Esophagus mucosa (tissue), 1 donor: ENCODE measurements at regions not wholly inside any gene's neighbourhood (a gene's known extent, or its start where the extent isn't known, plus 50 kb on each side); places are given as distances from the start of the nearest gene placed in this dataset.
"Not testable (repeated sequence)": the region's sequence is repeated elsewhere in the genome, so short reads cannot be mapped to it uniquely, and the experiment has no call there.

Source experiments
- ATAC-seq: fragments of 200-7000 bp; cut with Tn5 transposase; one replicate; pipeline ENCODE4 v1.9.1; 2020
- donor health status: DM: yes; HTN: yes; CAD: no.

DNA sequence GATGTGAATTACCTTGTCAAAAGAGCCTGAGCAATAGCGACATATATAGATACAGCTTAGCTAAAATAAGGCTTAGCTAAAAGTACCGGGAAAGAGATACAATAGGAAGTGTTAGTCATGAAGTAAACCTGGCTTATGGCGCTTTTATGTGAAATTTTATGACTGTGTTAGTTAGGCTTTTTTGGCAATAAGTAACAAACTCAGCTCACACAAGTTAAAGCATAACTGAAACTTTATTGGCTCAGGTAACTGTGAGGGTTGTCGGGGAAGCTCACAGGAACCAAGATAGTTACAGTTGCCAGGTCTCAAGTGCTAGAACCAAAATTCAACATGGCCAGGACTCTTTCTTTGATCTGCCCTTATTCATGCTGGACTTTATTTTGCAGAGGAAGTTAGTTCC is 925.0 kb upstream of the GYPC start:
- no peak for ATAC-seq

DNA sequence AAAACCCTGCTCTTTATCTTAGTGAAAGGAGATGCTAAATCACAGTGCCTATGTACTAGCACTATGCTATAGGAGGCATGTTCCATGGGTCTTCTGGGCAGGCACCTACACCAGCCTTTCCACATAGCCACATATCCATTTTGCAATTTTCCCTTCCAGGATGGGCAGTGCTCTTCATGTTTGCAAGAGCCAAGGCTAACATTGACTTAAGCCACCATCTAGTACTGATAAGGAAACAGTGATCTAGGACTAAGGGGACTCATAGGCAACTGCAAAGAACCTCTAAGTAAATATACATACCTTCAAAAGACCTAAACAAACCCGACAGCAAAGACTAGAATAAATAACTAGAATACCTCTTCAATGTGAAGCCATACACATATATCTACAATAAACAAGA is 919.7 kb upstream of the GYPC start:
- no peak for ATAC-seq

DNA sequence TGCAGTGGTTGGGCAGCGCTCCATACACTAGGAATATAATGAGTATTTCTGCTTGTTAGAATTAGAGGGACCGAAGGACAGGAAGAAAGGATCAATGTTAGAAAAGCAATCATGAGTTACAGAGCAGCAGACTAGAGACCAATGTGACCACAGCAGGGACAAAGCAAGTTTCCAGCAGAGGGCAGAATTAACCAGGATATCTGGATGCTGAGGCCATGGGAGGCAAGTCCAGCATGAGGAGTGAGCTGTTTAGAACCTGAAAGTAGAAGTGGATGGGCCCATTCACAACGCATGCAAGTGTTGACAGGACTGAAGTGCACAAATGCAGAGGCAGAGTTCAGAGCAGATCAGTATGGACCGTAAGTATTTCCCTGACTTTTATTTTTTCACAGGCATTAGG is 910.4 kb upstream of the GYPC start:
- no peak for ATAC-seq

DNA sequence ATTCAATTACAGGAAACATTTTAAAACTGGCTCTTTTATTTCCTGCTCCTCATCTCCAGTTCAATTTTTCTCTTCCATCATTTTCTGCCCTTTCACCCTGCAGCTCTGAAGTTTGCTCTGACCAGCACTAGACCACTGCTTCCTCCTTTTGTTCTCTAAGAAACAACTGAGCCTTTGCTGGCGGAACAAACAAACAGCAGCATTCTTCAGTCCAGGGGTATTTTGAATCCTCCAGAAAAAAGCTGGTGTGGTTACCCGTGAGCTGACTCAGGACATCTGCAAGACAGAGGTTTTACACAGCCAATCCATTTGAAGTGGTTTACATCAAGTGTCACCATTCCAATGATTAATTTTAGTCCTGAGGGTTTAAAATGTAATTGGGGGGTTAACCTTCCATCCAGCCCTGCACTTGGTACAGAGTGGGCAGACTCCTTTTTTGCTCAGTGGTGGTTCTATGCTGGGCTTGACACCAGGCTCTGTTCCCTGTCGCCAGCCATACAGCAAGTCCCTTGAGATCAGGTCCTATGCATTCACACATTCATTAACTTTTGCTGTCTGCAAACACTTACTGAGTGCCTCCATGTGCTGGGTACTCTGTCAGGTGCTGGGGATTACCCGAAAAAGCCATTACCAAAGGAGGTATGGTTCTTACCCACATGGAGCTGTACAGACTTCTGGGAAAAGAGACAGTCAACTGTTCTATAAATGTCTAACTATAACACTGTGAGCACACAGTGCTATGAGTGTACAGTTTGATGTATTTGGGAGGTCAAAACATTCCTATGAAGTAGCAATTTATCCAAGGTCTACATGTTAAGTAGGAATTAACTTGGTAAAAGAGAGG is 909.4 kb upstream of the GYPC start:
- no peak for ATAC-seq

DNA sequence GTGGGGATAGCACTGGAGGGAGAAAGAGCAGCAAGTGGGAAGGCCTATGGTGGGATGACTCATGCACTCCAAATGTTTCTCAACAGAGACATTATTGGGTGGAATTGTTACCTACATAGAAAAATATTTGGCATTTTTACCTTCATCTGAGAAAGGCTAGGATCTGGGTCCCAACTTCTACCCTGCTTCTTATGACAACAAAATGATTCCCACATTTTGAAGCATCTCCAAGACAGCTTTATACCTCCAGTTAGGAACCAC is 908.9 kb upstream of the GYPC start:
- no peak for ATAC-seq

DNA sequence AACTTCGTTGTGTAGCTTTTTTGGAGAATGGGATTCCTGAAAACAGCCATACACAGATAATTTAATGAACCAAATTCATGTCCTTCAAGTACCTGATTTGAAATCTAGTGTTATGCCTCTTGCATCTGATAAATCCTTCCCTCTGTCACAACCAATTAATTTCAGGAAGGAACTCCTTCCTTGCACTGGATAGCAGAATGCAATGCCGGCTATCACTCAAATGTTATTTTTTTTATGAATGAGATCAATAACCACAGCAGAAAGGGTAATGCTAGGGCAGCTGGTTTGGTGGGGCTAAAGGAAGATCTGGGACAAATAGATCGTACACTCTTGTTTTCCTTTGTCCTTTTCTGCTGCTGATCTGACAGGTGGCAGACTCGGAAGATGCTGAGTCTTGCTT is 899.5 kb upstream of the GYPC start:
- ATAC-seq: no peak

DNA sequence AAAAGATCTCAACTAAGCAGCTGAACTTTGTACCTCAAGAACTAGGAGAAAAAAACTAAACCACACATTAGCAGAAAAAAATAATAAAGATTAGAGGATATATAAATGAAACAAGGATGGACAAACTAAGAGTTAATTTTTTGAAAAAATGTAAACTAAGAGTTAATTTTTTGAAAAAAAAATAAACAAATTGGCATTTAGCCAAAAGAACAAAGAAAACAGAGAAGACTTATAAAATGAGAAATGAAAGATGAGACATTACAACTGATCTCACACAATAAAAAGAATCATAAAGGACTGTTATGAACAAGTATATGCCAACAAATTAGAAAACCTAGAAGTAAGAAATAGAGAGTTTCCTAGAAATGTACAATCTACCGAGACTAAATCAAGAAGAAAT is 859.2 kb upstream of the GYPC start:
- no peak for ATAC-seq

DNA sequence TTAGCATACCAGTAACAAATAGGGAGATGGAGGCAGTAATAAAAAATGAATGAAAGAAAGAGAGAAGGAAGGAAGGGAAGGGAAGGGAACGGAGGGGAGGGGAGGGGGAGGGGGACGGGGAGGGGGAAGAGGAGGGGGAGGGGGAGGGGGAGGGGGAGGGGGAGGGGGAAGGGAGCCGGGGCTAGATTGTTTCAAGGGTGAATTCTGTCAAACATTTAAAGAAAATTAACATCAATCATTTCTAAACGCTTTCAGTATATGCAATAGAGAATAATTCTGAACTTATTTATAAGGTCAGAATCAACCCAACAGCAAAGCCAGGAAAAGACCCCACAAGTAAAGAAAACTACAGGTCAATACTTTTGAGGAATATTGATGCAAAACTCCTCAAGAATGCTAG is 858.8 kb upstream of the GYPC start:
- ATAC-seq: no peak

DNA sequence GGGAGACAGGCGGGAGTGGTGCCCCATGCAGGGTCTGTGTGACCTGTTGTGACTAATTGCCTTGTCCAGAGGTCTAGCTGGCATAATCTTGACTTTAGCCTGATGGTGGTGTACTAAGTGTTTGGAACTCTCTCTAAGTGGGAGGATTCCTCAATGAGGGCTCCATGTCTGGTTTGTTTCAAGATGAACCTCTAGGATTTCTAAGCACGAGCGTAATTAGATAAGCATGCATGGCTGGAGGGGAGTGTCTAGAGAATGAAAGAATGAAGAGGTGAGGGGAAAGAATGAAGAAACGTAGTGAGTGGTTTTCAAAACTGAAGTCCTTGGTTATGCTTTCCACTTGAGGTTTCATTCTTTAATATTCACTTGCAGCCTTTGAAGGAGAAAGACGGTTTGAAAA is 833.2 kb upstream of the GYPC start:
- no peak for ATAC-seq

DNA sequence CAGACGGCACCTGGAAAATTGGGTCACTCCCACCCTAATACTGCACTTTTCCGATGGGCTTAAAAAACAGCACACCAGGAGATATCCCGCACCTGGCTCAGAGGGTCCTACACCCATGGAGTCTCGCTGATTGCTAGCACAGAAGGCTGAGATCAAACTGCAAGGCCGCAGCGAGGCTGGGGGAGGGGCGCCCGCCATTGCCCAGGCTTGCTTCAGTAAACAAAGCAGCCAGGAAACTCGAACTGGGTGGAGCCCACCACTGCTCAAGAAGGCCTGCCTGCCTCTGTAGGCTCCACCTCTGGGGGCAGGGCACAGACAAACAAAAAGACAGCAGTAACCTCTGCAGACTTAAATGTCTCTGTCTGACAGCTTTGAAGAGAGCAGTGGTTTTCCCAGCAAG is 830.2 kb upstream of the GYPC start:
- ATAC-seq: not testable (repeated sequence)

DNA sequence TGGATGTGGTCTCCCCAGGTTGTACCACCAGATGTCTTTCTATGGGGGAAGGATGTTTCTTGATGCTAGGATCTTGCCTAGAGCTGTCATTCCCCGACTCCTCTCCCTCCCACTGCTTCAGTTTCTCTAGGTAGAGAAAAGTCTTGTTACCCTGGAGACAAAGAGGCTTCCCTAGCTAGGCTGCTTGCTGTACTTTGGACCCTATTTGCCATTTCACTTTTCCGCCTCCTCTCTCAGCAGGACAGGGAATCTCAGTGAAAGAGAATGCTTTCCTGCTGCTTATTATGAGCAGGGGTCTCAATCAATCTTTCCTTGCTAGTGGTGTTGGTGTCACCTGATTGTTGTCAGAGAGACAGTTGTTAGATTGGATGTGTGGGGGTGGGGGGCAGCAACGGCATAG is 818.8 kb upstream of the GYPC start:
- ATAC-seq: no peak

DNA sequence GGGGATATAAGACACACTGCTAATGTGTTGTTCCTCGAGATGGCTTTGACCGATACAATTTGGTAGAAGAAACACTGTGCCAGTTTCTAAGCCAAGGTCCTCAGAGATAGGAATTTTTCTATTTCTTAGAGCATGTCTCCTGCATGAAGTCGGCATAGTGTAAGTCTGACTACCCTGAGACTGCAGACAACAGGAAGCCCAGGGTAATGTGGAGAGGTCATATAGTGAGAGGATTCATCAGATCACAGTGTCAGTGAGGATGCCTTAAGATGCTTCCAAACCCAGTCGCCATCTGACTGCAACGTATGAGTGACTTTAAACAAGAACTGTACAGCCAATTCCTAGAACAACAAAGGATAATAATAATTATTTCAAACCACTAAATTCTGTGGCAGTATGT is 818.3 kb upstream of the GYPC start:
- ATAC-seq: no peak

DNA sequence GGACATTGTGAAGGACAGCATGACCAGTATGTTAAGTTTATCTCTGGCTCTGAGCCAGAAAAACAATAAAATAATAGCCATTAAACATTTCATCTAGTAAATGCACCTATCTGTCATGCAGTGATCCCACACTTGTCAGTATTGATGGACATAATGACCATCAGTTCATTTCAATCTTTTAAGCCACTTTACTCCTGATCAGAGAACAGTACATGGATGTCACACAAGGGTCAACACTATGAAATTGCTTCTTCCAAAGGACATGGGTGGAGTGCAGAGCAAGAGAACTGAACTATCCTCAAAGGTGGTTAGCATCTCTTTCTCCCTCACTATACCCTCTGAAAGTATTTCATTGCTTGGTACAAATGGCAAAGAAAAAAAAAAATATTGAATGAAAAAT is 816.0 kb upstream of the GYPC start:
- ATAC-seq: no peak

DNA sequence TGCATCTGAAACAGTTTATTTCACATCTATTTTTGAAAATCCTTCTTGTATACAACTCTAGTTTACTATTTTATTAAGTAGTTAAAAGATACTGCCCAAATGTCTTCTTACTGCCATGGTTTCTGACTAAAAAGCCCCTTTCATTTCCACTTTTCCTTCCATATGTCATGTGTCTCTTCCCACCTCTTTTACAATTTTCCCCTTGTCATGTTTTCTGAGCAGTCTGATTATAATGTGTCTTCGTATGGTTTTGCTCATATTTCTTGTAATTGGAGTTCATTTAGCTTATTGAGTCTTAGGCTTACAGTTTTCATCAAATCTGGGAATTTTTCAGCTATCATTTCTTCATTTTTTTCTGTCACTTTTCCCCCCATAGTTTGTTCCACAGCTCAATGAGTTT is 813.9 kb upstream of the GYPC start:
- ATAC-seq: no peak

DNA sequence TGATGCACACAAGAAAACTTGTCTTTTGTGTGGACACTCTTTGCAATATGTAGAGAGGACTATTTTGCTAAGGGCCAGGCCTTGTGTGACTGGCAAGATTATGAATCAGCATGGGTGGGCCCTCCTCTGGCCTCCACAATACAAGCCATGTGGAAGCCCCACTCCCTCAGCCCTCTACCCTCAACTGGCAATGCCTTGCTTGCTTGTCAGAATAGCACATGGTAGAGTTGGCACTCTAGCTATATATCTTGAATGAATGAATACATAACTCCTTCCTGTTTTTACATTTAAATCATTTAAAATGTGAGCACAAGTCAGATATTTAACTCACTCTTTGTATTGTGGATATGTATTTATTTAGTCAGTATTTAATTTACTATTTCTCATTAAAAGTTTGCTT is 805.4 kb upstream of the GYPC start:
- ATAC-seq: no peak

DNA sequence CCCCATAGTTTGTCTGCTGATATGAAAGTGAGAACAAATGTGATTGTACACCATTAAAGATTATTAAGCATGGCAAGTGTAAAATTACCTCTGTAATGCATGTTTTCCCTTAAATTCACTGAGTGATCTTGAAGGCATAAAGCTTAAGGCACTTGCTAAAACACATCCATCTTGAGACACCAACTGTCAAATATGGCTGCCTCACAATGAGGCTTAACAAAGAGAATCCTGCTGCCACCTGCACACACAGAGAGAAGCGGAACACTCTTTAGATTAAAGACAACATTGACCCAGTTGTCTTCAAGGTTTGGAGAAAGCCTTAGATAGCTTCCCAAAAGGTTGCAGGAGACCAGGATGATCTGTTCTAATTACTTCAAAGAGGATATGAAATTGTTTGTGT is 803.6 kb upstream of the GYPC start:
- ATAC-seq: no peak

DNA sequence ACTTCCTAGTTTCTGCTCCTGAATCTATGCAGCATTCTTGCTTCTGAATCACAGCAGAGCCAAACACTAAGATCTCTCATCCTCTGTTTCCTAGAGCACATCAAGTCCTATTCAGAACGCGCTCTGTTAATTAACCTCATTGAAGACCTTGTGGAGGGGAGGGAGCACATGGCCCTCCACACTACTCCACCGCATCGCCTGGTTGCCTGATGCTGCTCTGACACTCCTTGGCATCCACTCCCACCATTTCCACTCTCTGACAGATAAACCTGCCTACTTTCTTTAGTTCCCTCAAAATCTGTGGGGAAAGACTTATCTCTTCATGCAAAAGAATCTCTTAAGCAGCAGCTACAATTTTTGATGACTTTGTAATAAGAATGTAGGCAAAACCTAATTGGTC is 802.3 kb upstream of the GYPC start:
- ATAC-seq: no peak

DNA sequence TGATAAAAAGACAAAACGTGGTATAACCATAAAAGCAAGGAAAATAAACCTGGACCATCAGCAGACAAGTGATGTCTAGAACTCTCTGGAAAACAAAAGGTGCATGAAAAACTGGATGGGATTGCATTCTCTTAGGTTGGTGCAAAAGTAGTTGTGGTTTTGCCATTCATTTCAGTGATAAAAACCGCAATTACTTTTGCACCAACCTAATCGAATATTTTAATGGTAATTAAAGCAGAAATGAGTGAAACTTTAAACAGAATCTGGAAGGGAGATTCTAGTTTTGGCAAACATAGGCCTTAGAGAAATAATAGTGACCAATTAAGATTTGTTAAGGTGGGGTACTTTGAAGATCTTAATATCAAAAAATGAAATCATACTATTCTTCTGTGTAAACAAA is 800.8 kb upstream of the GYPC start:
- ATAC-seq: no peak

DNA sequence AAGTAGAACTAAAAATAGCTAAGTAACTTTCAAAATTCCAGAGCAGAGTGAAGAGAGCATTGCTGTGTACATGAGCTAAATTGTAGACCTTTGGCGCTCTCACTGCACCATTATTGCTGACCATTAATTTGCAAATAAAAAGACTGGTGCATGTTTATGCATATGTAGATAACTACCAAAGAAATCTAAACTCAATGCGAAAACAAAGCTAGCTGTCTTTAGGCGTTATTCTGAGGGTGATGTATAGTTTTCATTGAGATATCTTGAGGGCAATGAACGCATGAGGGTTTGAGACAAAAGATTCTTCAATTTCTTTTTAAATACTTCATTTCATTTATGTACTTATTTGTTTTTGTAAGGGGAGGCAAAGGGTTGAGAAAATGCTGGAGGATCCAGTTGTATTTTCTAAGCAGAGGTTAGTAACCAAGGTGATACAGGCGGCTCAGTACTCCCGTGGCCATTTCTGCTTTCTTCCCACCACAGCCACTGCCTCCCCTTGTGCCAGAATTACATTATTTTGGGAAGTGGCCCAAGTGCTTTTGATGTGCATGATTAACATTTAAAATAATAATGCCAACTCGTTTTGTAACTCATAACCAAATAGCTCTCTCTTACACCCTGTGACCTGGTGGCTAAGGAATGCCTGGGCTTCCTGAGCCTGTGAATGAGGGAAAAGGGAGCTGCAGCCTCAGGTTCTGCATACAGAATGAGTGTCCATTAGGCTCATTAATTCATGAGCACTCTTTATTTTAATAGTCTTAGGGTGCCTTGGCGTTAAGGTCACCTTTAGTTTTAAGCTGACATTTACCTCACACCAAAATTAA is 797.8 kb upstream of the GYPC start:
- ATAC-seq: no peak

DNA sequence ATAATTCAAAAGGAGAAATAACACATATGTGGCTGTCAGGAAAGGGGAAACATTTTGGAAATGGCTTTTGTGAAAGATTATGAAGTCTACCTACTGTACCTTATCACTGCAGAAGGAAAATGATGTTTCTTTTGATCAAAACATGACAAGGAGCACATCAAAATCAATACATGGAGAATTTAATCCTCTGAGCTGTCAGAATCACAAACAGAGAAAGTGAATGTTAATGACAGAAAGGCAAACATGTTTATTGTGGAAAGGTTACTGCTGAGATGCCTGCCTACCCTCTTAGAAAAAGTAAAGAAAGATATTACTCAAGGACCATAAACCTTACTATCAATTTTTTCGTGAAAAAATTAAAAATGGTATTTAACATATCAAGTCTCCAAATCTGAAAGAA is 794.5 kb upstream of the GYPC start:
- ATAC-seq: no peak

DNA sequence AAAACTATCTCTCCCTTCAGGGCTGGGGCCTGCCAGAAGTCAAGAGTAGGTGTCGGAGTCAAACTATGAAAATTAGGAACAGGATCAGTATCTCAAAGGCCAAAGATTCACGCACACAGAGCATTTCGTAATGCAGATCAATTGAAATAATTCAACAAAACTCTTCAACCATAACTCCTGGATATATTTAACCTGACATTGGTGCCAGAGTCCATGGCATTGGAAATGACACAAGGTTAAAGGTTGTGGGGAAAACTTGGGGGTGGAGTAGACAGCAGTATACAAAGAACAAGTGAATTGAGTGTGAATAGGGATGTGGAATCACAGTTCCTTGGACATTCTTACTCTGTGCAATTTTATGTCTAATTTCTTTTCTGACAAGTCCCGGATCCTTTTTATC is 788.0 kb upstream of the GYPC start:
- no peak for ATAC-seq

DNA sequence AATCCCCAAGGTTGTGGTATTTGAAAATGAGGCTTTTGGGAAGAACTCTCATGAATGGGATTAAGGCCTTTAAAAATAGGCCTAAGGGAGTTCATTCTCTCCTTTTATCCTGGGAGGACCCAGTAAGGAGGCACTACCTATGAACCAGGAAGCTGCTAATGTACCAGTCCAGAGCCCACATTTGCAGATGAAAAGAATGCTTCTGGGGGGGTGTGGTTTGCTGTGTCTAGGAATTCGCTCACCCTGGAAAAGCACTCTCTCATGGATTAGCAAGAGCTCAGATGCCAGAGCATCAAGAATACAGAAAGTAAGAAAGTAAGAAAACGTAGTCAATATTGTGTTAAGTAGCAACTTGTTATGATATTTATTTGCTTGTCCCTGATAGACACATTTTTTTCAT is 785.7 kb upstream of the GYPC start:
- no peak for ATAC-seq

DNA sequence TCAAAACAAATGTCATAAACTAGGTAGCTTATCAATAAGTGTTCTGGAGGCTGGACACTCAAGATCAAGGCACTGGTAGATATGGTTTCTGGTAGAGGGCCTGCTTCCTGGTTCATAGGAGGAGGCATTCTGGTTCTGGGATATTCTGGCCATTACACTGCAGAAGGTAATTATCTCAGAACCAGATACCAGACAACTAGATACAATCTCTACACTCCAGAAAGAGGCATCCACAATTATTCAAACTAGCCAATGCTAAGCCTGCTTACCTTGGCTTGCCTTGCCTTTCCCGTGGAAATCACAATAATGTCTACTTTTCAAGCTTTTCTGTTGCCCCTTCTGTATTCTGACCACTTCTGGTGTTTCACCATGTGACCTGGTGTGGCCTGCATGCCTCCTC is 785.2 kb upstream of the GYPC start:
- no peak for ATAC-seq

DNA sequence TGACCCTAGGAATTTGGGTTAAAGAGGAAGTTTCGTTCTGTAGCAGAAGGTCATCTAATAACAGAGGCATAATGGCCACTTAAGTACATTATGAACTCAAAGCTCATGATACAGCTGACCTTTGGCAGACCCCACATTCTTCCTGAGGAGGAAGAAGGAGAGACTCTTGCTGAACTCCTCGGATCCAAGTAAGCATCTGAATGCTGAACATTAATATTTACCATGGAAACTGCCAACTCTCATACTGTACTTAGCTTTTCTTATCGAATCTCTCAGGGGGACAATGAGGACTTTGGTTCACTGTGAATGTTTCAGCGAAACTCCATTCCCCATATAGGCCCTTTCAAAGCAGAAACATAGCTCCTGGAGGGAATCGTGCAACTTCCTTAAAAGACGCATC is 781.4 kb upstream of the GYPC start:
- no peak for ATAC-seq

DNA sequence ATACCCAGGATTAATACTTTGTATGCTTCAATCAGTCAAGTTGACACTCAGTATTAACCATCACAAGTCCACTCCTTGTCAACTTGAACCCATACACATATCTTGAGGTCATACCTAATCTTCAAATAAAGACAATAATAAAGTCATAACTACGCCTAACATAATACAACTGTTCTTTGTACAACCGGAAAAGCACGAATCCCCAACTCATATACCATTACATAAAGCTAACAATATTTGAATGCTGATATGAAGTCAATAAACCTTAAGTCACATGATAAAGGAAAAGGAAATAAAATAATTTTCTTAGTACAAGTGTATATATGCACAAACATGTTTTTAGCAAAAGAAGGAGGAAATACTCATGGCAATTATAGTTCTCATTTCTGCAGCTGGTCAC is 770.6 kb upstream of the GYPC start:
- no peak for ATAC-seq
